ENCODE measurements at regions not wholly inside any gene's neighbourhood (a gene's known extent, or its start where the extent isn't known, plus 50 kb on each side); places are given as distances from the start of the nearest gene placed in this dataset.
A peak's percentile ranks its signal among the peaks of the same experiment; 100 is the strongest.
"Not testable (repeated sequence)": the region's sequence is repeated elsewhere in the genome, so short reads cannot be mapped to it uniquely, and the experiment has no call there.

DNA sequence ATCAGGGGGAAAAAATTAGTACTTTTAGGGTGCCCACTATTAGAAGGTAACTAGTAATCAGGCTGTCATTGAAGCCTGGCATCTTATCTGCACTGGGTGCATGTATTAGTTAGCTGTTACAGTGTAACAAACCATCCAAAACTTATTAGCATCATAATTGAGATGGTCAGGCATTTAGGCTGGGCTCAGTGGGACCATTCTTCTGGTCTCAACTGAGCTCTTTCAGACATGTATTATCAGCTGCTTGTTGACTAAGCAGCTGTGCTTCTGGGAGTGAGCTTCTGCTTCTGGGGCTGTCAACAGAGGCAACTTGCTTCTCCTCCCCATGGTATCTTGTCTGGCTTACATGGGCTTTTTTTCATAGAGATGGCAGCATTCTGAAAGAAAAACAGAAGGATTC is 154.0 kb upstream of the ZNF92 start:
- no peak overlapping the region for H3K4me3 ChIP-seq (ENCODE audit: low read depth in 2 of 2, low read length in 2 of 2)
- TF ChIP-seq, protein P1, sequence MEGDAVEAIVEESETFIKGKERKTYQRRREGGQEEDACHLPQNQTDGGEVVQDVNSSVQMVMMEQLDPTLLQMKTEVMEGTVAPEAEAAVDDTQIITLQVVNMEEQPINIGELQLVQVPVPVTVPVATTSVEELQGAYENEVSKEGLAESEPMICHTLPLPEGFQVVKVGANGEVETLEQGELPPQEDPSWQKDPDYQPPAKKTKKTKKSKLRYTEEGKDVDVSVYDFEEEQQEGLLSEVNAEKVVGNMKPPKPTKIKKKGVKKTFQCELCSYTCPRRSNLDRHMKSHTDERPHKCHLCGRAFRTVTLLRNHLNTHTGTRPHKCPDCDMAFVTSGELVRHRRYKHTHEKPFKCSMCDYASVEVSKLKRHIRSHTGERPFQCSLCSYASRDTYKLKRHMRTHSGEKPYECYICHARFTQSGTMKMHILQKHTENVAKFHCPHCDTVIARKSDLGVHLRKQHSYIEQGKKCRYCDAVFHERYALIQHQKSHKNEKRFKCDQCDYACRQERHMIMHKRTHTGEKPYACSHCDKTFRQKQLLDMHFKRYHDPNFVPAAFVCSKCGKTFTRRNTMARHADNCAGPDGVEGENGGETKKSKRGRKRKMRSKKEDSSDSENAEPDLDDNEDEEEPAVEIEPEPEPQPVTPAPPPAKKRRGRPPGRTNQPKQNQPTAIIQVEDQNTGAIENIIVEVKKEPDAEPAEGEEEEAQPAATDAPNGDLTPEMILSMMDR (IDR thresholded peaks at IDR 0.05): peak; percentile 10; the same call in 1 of the 2 replicates
- TF ChIP-seq SIN3A (IDR thresholded peaks at IDR 0.05; ENCODE audit: borderline replicate concordance, insufficient read depth, low read depth, low read length) (no peak), POLR2AphosphoS5 (IDR thresholded peaks at IDR 0.05; ENCODE audit: low read depth, low read length) (no peak), TCF7L2 (IDR thresholded peaks at IDR 0.05; ENCODE audit: low read depth, low read length) (no peak)
- TF ChIP-seq, protein P2, sequence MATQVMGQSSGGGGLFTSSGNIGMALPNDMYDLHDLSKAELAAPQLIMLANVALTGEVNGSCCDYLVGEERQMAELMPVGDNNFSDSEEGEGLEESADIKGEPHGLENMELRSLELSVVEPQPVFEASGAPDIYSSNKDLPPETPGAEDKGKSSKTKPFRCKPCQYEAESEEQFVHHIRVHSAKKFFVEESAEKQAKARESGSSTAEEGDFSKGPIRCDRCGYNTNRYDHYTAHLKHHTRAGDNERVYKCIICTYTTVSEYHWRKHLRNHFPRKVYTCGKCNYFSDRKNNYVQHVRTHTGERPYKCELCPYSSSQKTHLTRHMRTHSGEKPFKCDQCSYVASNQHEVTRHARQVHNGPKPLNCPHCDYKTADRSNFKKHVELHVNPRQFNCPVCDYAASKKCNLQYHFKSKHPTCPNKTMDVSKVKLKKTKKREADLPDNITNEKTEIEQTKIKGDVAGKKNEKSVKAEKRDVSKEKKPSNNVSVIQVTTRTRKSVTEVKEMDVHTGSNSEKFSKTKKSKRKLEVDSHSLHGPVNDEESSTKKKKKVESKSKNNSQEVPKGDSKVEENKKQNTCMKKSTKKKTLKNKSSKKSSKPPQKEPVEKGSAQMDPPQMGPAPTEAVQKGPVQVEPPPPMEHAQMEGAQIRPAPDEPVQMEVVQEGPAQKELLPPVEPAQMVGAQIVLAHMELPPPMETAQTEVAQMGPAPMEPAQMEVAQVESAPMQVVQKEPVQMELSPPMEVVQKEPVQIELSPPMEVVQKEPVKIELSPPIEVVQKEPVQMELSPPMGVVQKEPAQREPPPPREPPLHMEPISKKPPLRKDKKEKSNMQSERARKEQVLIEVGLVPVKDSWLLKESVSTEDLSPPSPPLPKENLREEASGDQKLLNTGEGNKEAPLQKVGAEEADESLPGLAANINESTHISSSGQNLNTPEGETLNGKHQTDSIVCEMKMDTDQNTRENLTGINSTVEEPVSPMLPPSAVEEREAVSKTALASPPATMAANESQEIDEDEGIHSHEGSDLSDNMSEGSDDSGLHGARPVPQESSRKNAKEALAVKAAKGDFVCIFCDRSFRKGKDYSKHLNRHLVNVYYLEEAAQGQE (IDR thresholded peaks at IDR 0.05; ENCODE audit: insufficient read depth in 1 of 2, low read depth in 2 of 2, low read length in 1 of 2): no peak
- no peaks in the 10 kb centered on the region for H3K36me3 ChIP-seq (ENCODE audit: control insufficient read depth, insufficient read depth, low read length)
- intact Hi-C loops (cut with micrococcal nuclease; ENCODE audit: unreplicated experiment) (no loop called here), in situ Hi-C loops (cut with HindIII; ENCODE audit: low pct_unique_long_range_greater_than_20kb, low sequenced_read_pairs) (no loop called here)
- DNase-seq (ENCODE audit: low read depth, low spot score) (no peak), ATAC-seq (no peak)
- BruUV-seq (replicated peaks): no TSS peak
- no peaks in the 10 kb centered on the region for H3K27me3 ChIP-seq (ENCODE audit: control insufficient read depth, insufficient read depth, low read length)
- no peak overlapping the region for H3K27ac ChIP-seq (ENCODE audit: low read length)
- no peaks in the 10 kb centered on the region for H3K9me3 ChIP-seq (ENCODE audit: control insufficient read depth, insufficient read depth, low read depth, low read length)
- ChIA-PET POLR2A (no interaction called here), CTCF (no interaction called here)
- H3K4me1 ChIP-seq (ENCODE audit: control insufficient read depth, insufficient read depth, low read length): no peaks in the 10 kb centered on the region

DNA sequence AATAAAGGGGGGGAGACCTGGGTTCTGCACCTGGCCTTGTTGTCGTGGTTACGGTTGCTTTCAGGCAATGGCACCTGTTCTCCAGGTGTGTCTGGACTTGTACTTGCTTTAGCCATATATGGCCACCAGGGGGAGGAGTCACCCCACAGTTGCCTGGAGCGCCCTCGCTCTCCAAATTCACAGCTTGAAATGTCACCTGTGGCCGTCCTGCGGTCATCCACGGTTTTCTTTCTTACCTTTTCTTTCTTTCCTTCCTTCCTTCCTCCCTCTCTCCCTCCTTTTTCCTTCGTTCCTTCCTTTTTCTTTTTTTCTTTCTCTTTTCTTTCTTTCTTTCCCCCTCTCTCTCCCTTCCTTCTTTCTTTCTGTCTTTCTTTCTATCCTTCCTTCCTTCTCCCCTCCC is 157.2 kb upstream of the ZNF92 start:
- Histone ChIP-seq H3K27me3 (ENCODE audit: control insufficient read depth, insufficient read depth, low read length) (no peaks in the 10 kb centered on the region), H3K27ac (ENCODE audit: low read length) (no peak overlapping the region), H3K4me1 (ENCODE audit: control insufficient read depth, insufficient read depth, low read length) (no peaks in the 10 kb centered on the region), H3K4me3 (ENCODE audit: low read depth in 2 of 2, low read length in 2 of 2) (no peak overlapping the region), H3K36me3 (ENCODE audit: control insufficient read depth, insufficient read depth, low read length) (no peaks in the 10 kb centered on the region), H3K9me3 (ENCODE audit: control insufficient read depth, insufficient read depth, low read depth, low read length) (no peaks in the 10 kb centered on the region)
- ChIA-PET POLR2A (no interaction called here), CTCF (interaction anchor here (0.6 to 1.1 kb wide), 5 partner anchors 52 to 506 kb away, joined by 3 to 15 read pairs (median 5); no protein-coding TSS in a partner anchor)
- in situ Hi-C loops (cut with HindIII; ENCODE audit: low pct_unique_long_range_greater_than_20kb, low sequenced_read_pairs): no loop called here
- peak; percentile 83 for ATAC-seq
- peak; percentile 17 for DNase-seq (ENCODE audit: low read depth, low spot score)
- BruUV-seq (replicated peaks): no TSS peak
- intact Hi-C loops (cut with micrococcal nuclease; ENCODE audit: unreplicated experiment): loop anchor here (1.0 kb wide), 1 partner anchor 91 kb away; no protein-coding TSS in a partner anchor
- no peak for TF ChIP-seq SIN3A (IDR thresholded peaks at IDR 0.05; ENCODE audit: borderline replicate concordance, insufficient read depth, low read depth, low read length)
- TF ChIP-seq POLR2AphosphoS5 (IDR thresholded peaks at IDR 0.05; ENCODE audit: low read depth, low read length): no peak
- no peak for TF ChIP-seq TCF7L2 (IDR thresholded peaks at IDR 0.05; ENCODE audit: low read depth, low read length)
- TF ChIP-seq, protein P1 (IDR thresholded peaks at IDR 0.05): peak; percentile 80
- TF ChIP-seq, protein P2 (IDR thresholded peaks at IDR 0.05; ENCODE audit: insufficient read depth in 1 of 2, low read depth in 2 of 2, low read length in 1 of 2): no peak

DNA sequence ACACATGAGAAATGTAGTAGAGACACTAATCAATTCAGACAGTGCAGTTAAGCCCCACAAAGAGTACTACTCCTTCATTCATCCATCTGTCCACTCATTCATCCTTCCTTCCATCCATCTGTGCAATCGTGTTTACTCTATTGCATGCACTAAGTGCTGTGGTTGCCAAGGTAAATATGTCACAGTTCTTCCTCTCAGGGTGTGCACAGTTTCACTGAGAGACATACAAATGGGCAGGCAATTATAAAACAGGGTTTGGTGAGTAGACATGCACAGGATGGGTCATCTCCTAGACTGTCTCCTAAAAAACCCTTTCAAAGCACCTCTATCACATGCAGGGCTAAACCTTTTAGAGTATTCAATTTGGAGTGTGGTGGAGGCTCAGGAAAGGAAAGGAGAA is 160.4 kb upstream of the ZNF92 start:
- DNase-seq (ENCODE audit: low read depth, low spot score); H3K9me3 ChIP-seq (ENCODE audit: control insufficient read depth, insufficient read depth, low read depth, low read length); H3K36me3 ChIP-seq (ENCODE audit: control insufficient read depth, insufficient read depth, low read length); H3K4me3 ChIP-seq (ENCODE audit: low read depth in 2 of 2, low read length in 2 of 2); intact Hi-C loops (cut with micrococcal nuclease; ENCODE audit: unreplicated experiment); H3K27me3 ChIP-seq (ENCODE audit: control insufficient read depth, insufficient read depth, low read length); H3K27ac ChIP-seq (ENCODE audit: low read length); H3K4me1 ChIP-seq (ENCODE audit: control insufficient read depth, insufficient read depth, low read length); POLR2A ChIA-PET; BruUV-seq (replicated peaks); in situ Hi-C loops (cut with HindIII; ENCODE audit: low pct_unique_long_range_greater_than_20kb, low sequenced_read_pairs); CTCF ChIA-PET: not testable (repeated sequence)
- 0 out of 2 replicates have a peak, but pooled peaks have one; percentile 31 for ATAC-seq

DNA sequence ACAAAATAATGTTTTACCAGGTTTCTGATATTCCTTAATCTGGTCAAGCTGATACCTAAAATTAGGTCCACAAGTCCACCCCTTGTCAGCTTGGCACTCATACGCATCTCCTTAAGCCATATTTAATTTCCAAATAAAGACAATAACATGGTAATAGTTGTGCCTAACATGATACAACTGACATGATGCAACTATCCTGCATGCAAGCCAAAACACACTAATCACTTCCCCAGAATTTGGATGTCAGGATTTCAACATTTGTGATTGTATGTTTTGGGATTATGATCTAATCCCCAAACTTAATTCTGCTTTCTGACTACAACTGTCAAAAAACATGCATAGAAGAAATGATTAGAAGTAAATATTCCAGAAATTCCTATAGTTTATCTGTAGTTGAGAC is 174.4 kb upstream of the ZNF92 start:
- H3K27ac ChIP-seq (ENCODE audit: low read length); in situ Hi-C loops (cut with HindIII; ENCODE audit: low pct_unique_long_range_greater_than_20kb, low sequenced_read_pairs); H3K4me3 ChIP-seq (ENCODE audit: low read depth in 2 of 2, low read length in 2 of 2); BruUV-seq (replicated peaks); H3K4me1 ChIP-seq (ENCODE audit: control insufficient read depth, insufficient read depth, low read length); POLR2A ChIA-PET; intact Hi-C loops (cut with micrococcal nuclease; ENCODE audit: unreplicated experiment); CTCF ChIA-PET; H3K36me3 ChIP-seq (ENCODE audit: control insufficient read depth, insufficient read depth, low read length); H3K27me3 ChIP-seq (ENCODE audit: control insufficient read depth, insufficient read depth, low read length); ATAC-seq; DNase-seq (ENCODE audit: low read depth, low spot score); H3K9me3 ChIP-seq (ENCODE audit: control insufficient read depth, insufficient read depth, low read depth, low read length): not testable (repeated sequence)
